CD4-positive, alpha-beta T cell (primary cell): ENCODE measurements at regions not wholly inside any gene's neighbourhood (a gene's known extent, or its start where the extent isn't known, plus 50 kb on each side); places are given as distances from the start of the nearest gene placed in this dataset.
A peak's percentile ranks its signal among the peaks of the same experiment; 100 is the strongest.
"Not testable (repeated sequence)": the region's sequence is repeated elsewhere in the genome, so short reads cannot be mapped to it uniquely, and the experiment has no call there.

Experiments used
- ATAC-seq: fragments of 200-7000 bp; cut with Tn5 transposase; one replicate; pipeline ENCODE4 v1.10.0; 2022; ENCODE audit warnings: mild to moderate bottlenecking; ENCODE audit not compliant: poor library complexity
- CTCF ChIA-PET: fragments of 350-600 bp; sonication (Branson Sonifier 250); formaldehyde crosslinking; loops from one replicate; lab custom pipeline; 2021; ENCODE audit warnings: antibody characterized with exemption, inconsistent platforms; lab: Charles Lee
- POLR2A ChIA-PET: fragments of 350-600 bp; sonication (Branson Sonifier 250); formaldehyde crosslinking; loops from one replicate; lab custom pipeline; 2021; ENCODE audit warnings: antibody characterized with exemption, inconsistent platforms; lab: Charles Lee
- DNase-seq, 14 experiments: peaks; one replicate each; pipeline ENCODE4 v3.0.0-alpha.2; 2013 to 2020; ENCODE audit warnings: mixed read lengths in 2 of 14
- H3K27ac ChIP-seq, 2 donors: one replicate each; pipeline versions ENCODE4 v1.5.1 to v1.7.0; 2013; ENCODE audit warnings: low read length in 2 of 2, low read depth in 1 of 2, mild to moderate bottlenecking in 1 of 2
- H3K27me3 ChIP-seq, 2 experiments: 1 replicate in 1 of 2; 2 replicates in 1 of 2; pipeline versions ENCODE4 v1.6.1 to v1.7.0; 2013; ENCODE audit warnings: low read length in 2 of 2, control low read depth in 1 of 2, mild to moderate bottlenecking in 1 of 2, moderate library complexity in 1 of 2; ENCODE audit not compliant: insufficient read depth in 2 of 2, control insufficient read depth in 1 of 2
- H3K36me3 ChIP-seq: one replicate; pipeline ENCODE4 v1.6.1; 2013; ENCODE audit warnings: low read length, control low read depth; ENCODE audit not compliant: insufficient read depth
- H3K4me1 ChIP-seq: one replicate; pipeline ENCODE4 v1.6.1; 2013; ENCODE audit warnings: low read length, control low read depth; ENCODE audit not compliant: insufficient read depth
- H3K4me3 ChIP-seq: one replicate; pipeline ENCODE4 v1.5.1; 2013; ENCODE audit warnings: mild to moderate bottlenecking, low read length, moderate library complexity
- H3K9me3 ChIP-seq, 2 experiments: 1 replicate in 1 of 2; 2 replicates in 1 of 2; pipeline versions ENCODE4 v1.6.1 to v1.7.0; 2013; ENCODE audit warnings: low read length in 2 of 2, mild to moderate bottlenecking in 2 of 2, control low read depth in 1 of 2, moderate library complexity in 1 of 2; ENCODE audit not compliant: control insufficient read depth in 1 of 2, insufficient read depth in 1 of 2
- H3K27ac Mint-ChIP-seq: one replicate; pipeline ENCODE4 v1.8.0; 2020; ENCODE audit warnings: mixed read lengths
- H3K27me3 Mint-ChIP-seq: one replicate; pipeline ENCODE4 v1.8.0; 2021; ENCODE audit warnings: mixed read lengths
- H3K36me3 Mint-ChIP-seq: one replicate; pipeline ENCODE4 v1.8.0; 2021; ENCODE audit warnings: low read depth, mixed read lengths
- H3K4me1 Mint-ChIP-seq: one replicate; pipeline ENCODE4 v1.8.0; 2021; ENCODE audit warnings: low read depth, mixed read lengths
- H3K4me3 Mint-ChIP-seq: one replicate; pipeline ENCODE4 v1.8.0; 2020; ENCODE audit warnings: mild to moderate bottlenecking, mixed read lengths
- H3K9me3 Mint-ChIP-seq: one replicate; pipeline ENCODE4 v1.8.0; 2020; ENCODE audit warnings: mixed read lengths
- CTCF ChIP-seq: fragments of 200-600 bp; IDR thresholded peaks from one replicate; pipeline ENCODE4 v1.8.0; 2022; ENCODE audit warnings: antibody characterized with exemption, mild to moderate bottlenecking
- intact Hi-C, 2 experiments: fragments of 100-400 bp; cut with DNase I in 1 of 2; cut with micrococcal nuclease in 1 of 2; formaldehyde crosslinking; loops; one replicate each; pipeline versions ENCODE4 v1.15.1 to v1.9.0; 2023 to 2025; cut with DNase I, micrococcal nuclease

GRCh38 chrY:14373608-14374007, 150.7 kb upstream of the NLGN4Y start:
- no peaks in the 10 kb centered on the region for H3K27me3 ChIP-seq
- no peak for TF ChIP-seq CTCF
- H3K36me3 ChIP-seq = no peaks in the 10 kb centered on the region
- H3K27me3 Mint-ChIP-seq = no peaks in the 10 kb centered on the region
- no peak for ATAC-seq
- no peak overlapping the region for H3K4me3 Mint-ChIP-seq
- H3K9me3 Mint-ChIP-seq = no peaks in the 10 kb centered on the region
- ChIA-PET POLR2A (no interaction called here), CTCF (no interaction called here)
- H3K27ac ChIP-seq = no peak overlapping the region
- no peak for DNase-seq
- intact Hi-C loops = no loop called here
- no peak overlapping the region for H3K27ac Mint-ChIP-seq
- no peak overlapping the region for H3K4me3 ChIP-seq
- H3K36me3 Mint-ChIP-seq = no peaks in the 10 kb centered on the region
- H3K4me1 ChIP-seq = peaks cover 2% of the 10 kb centered on the region
- H3K9me3 ChIP-seq = no peaks in the 10 kb centered on the region
- H3K4me1 Mint-ChIP-seq = no peaks in the 10 kb centered on the region

GRCh38 chrY:14378217-14378616, 146.1 kb upstream of the NLGN4Y start:
- TF ChIP-seq CTCF = no peak
- no peak for ATAC-seq
- H3K27me3 ChIP-seq = no peaks in the 10 kb centered on the region
- H3K27ac ChIP-seq = no peak overlapping the region
- Mint-ChIP-seq H3K4me1 (no peaks in the 10 kb centered on the region), H3K27ac (no peak overlapping the region), H3K27me3 (no peaks in the 10 kb centered on the region), H3K4me3 (no peak overlapping the region), H3K9me3 (no peaks in the 10 kb centered on the region), H3K36me3 (no peaks in the 10 kb centered on the region)
- no peaks in the 10 kb centered on the region for H3K36me3 ChIP-seq
- intact Hi-C loops = no loop called here
- peak in 1 of 14 experiments; percentile 4 for DNase-seq
- POLR2A ChIA-PET = no interaction called here
- H3K9me3 ChIP-seq = no peaks in the 10 kb centered on the region
- CTCF ChIA-PET = no interaction called here
- H3K4me1 ChIP-seq = peaks cover 2% of the 10 kb centered on the region
- no peak overlapping the region for H3K4me3 ChIP-seq

- H3K4me3 Mint-ChIP-seq, H3K9me3 ChIP-seq, H3K4me1 Mint-ChIP-seq, H3K27me3 ChIP-seq, CTCF ChIA-PET, H3K36me3 ChIP-seq, H3K4me1 ChIP-seq, H3K27me3 Mint-ChIP-seq, H3K36me3 Mint-ChIP-seq, H3K9me3 Mint-ChIP-seq, ATAC-seq, H3K27ac Mint-ChIP-seq, H3K4me3 ChIP-seq, H3K27ac ChIP-seq, DNase-seq, intact Hi-C loops, POLR2A ChIA-PET: not testable (repeated sequence)
Measured at GRCh38 chrY:14410549-14411030, 113.7 kb upstream of the NLGN4Y start.

GRCh38 chrY:14411334-14411733, 113.0 kb upstream of the NLGN4Y start:
- no peaks in the 10 kb centered on the region for H3K9me3 Mint-ChIP-seq
- no peaks in the 10 kb centered on the region for H3K9me3 ChIP-seq
- DNase-seq (no peak), ATAC-seq (no peak)
- ChIA-PET POLR2A (no interaction called here), CTCF (no interaction called here)
- no peak overlapping the region for H3K27ac ChIP-seq
- no peaks in the 10 kb centered on the region for H3K36me3 Mint-ChIP-seq
- H3K4me1 ChIP-seq = no peaks in the 10 kb centered on the region
- H3K4me3 ChIP-seq = no peak overlapping the region
- H3K27me3 ChIP-seq = no peaks in the 10 kb centered on the region
- H3K4me1 Mint-ChIP-seq = no peaks in the 10 kb centered on the region
- no peaks in the 10 kb centered on the region for H3K36me3 ChIP-seq
- H3K4me3 Mint-ChIP-seq = no peak overlapping the region
- no peaks in the 10 kb centered on the region for H3K27me3 Mint-ChIP-seq
- no peak for TF ChIP-seq CTCF
- H3K27ac Mint-ChIP-seq = no peak overlapping the region
- intact Hi-C loops = no loop called here
